Upper lobe of left lung (tissue), 4 donors: ENCODE measurements at regions not wholly inside any gene's neighbourhood (a gene's known extent, or its start where the extent isn't known, plus 50 kb on each side); places are given as distances from the start of the nearest gene placed in this dataset.
"Not testable (repeated sequence)": the region's sequence is repeated elsewhere in the genome, so short reads cannot be mapped to it uniquely, and the experiment has no call there.

Experiments
- CTCF ChIP-seq, 6 experiments: fragments of 450-650 bp in 4 of 6; fragments of 200-600 bp in 2 of 6; sonication (generic) in 2 of 6; IDR thresholded peaks; one replicate each; pipeline ENCODE4 v1.5.1; 2016 to 2019; ENCODE audit warnings: antibody characterized with exemption in 6 of 6
- POLR2A ChIP-seq, 4 donors: fragments of 450-650 bp; IDR thresholded peaks; one replicate each; pipeline ENCODE4 v1.5.1; 2016 to 2017; ENCODE audit warnings: antibody characterized with exemption in 4 of 4, mild to moderate bottlenecking in 2 of 4
- POLR2AphosphoS5 ChIP-seq, 2 donors: sonication (generic); formaldehyde crosslinking; IDR thresholded peaks; one replicate each; pipeline ENCODE4 v1.5.1; 2017; ENCODE audit warnings: antibody characterized with exemption in 2 of 2

GRCh38 chrX:56365171-56365570 lies 133.0 kb downstream of the KLF8 start:
- TF ChIP-seq CTCF, POLR2A, POLR2AphosphoS5 (IDR thresholded peaks at IDR 0.05): not testable (repeated sequence)
